Pancreas (tissue), 10 donors: ENCODE measurements at regions not wholly inside any gene's neighbourhood (a gene's known extent, or its start where the extent isn't known, plus 50 kb on each side); places are given as distances from the start of the nearest gene placed in this dataset.
A peak's percentile ranks its signal among the peaks of the same experiment; 100 is the strongest.

Experiments used
- ATAC-seq, 4 donors: fragments of 200-7000 bp; cut with Tn5 transposase; one replicate each; pipeline versions ENCODE4 v1.8.0 to v1.9.1; 2020; ENCODE audit warnings: mild to moderate bottlenecking in 4 of 4, moderate library complexity in 4 of 4
- DNase-seq, 6 donors: peaks; one replicate each; pipeline ENCODE4 v3.0.0-alpha.2; 2020
- FAIRE-seq: peaks from 2 replicates; lab custom pipeline; 2012; peaks lifted over from hg19 to GRCh38; lab: Jason Lieb, UNC
- H3K27ac ChIP-seq, 4 donors: fragments of 200-600 bp; sonication (generic); 1 replicate in 3 of 4; 2 replicates in 1 of 4; pipeline versions ENCODE4 v1.5.0 to v1.8.0; 2020
- H3K27me3 ChIP-seq, 4 donors: fragments of 200-600 bp; one replicate each; pipeline ENCODE4 v1.8.0; 2021
- H3K36me3 ChIP-seq, 3 donors: fragments of 200-600 bp; sonication (generic) in 1 of 3; one replicate each; pipeline versions ENCODE4 v1.5.0 to v1.8.0; 2020 to 2021
- H3K4me1 ChIP-seq, 3 donors: fragments of 200-600 bp; one replicate each; pipeline ENCODE4 v1.8.0; 2021
- H3K4me3 ChIP-seq, 4 donors: fragments of 200-600 bp; sonication (generic) in 2 of 4; one replicate each; pipeline versions ENCODE4 v1.5.0 to v1.8.0; 2020 to 2021
- H3K9me3 ChIP-seq, 4 donors: fragments of 200-600 bp; one replicate each; pipeline ENCODE4 v1.8.0; 2021
- CTCF ChIP-seq, 4 donors: fragments of 200-600 bp; sonication (generic) in 3 of 4; IDR thresholded peaks; one replicate each; pipeline versions ENCODE4 v1.5.0 to v1.8.0; 2021; ENCODE audit warnings: antibody characterized with exemption in 4 of 4
- WGBS, 2 donors: extraction: QIAGEN DNeasy Blood & Tissue Kit; methylation state at CpG; one replicate each; pipeline ENCODE4 v1.1.7; 2013; 5-methylcytosine and 5-hydroxymethylcytosine counted together
- intact Hi-C, 3 donors: fragments of 100-400 bp; cut with DNase I; formaldehyde crosslinking; loops; one replicate each; pipeline versions ENCODE4 v1.11.1 to v1.14.2; 2022
- donor health status: healthy with polysubstance abuse.
- donor health status: DM: no; HTN: no; CAD: no; lungs with moderate emphysema.
- donor health status: DM: no; HTN: no; CAD: no.
- donor health status: control.
- donor health status: control.
- donor health status: Bipolar disorder and iron deficiency.
- donor health status: DM: yes; HTN: yes; CAD: no.
- donor health status: DM: no; HTN: no; CAD: no.
- donor health status: DM: no; HTN: no; CAD: no.
- donor health status: DM: yes; HTN: yes; CAD: no.

- no peak for TF ChIP-seq CTCF (IDR thresholded peaks at IDR 0.05)
- DNase-seq = no peak
- ATAC-seq = no peak
- 74 to 83% methylated on average over 11 of the region's 11 CpGs for WGBS, 2 donors
- H3K27me3 ChIP-seq = no peaks in the 10 kb centered on the region
- intact Hi-C loops = no loop called here
- H3K4me1 ChIP-seq = no peaks in the 10 kb centered on the region
- no peaks in the 10 kb centered on the region for H3K36me3 ChIP-seq
- no peak overlapping the region for H3K27ac ChIP-seq
- peaks cover 0 to 3% (median 0%) of the 10 kb centered on the region in 4 donors for H3K9me3 ChIP-seq
- no peak overlapping the region for H3K4me3 ChIP-seq
- no peak for FAIRE-seq
Measured at GRCh38 chr22:47796128-47796908, 1033.9 kb downstream of the TBC1D22A start.

- peaks cover 0 to 3% (median 0%) of the 10 kb centered on the region in 4 donors for H3K9me3 ChIP-seq
- WGBS, 2 donors = 56 to 71% methylated on average over 9 to 10 of the region's 10 CpGs
- H3K4me1 ChIP-seq = no peaks in the 10 kb centered on the region
- H3K27me3 ChIP-seq = no peaks in the 10 kb centered on the region
- intact Hi-C loops = no loop called here
- TF ChIP-seq CTCF (IDR thresholded peaks at IDR 0.05) = no peak
- DNase-seq = peak in 1 of 6 donors; percentile 22
- no peak overlapping the region for H3K27ac ChIP-seq
- H3K4me3 ChIP-seq = no peak overlapping the region
- FAIRE-seq = no peak
- no peaks in the 10 kb centered on the region for H3K36me3 ChIP-seq
- ATAC-seq = no peak
Measured at GRCh38 chr22:47795477-47796127, 1033.2 kb downstream of the TBC1D22A start.

GRCh38 chr22:47794851-47795250 is 1032.4 kb downstream of the TBC1D22A start:
- DNase-seq (peak in 1 of 6 donors; percentile 19), FAIRE-seq (no peak)
- H3K36me3 ChIP-seq = no peaks in the 10 kb centered on the region

DNA sequence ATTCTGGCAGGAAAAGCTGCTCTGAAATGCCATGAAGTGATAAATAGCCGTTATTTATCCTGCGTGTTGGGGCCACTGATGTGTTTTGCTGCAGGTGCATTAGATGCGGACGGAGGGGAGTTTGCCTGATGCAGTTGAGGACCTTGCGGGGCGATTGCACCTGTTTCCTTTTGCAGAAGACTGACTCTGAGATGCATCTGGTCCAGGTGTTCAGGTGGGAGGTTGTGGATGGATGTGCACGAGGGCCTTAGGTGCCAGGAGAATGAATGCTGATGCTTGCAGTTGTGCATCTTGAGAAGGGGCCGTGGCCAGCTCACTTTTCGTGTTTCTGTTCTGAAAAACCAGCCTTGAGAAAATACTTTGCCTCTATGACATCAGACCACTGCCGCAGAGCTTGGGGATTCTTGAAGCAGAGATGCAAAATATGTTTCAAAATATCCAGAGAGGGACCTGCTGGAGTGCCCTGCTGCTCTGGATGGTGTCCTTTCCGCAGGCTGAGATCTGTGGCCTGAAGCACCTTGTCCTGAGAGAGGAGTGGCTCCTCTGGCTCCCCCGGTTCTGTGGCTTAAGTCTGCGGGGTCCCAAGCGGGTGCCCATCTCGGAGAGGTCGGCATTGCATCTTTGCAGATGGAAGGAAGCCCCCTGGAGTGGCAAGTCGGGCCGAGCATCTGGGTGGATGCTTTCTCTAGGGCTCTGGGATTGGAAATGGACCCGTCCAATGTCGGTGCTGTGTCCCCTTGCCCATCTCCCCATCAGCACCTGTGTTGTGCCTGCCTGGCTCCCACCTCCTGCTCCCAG is 1031.1 kb downstream of the TBC1D22A start:
- WGBS, 2 donors = 60 to 69% methylated on average over 19 to 20 of the region's 20 CpGs
- H3K4me3 ChIP-seq = no peak overlapping the region
- no peak for TF ChIP-seq CTCF (IDR thresholded peaks at IDR 0.05)
- FAIRE-seq = no peak
- peak in 1 of 6 donors; percentile 24 for DNase-seq
- no peak for ATAC-seq
- no peaks in the 10 kb centered on the region for H3K4me1 ChIP-seq
- intact Hi-C loops = no loop called here
- no peak overlapping the region for H3K27ac ChIP-seq
- H3K27me3 ChIP-seq = no peaks in the 10 kb centered on the region
- no peaks in the 10 kb centered on the region for H3K9me3 ChIP-seq
- no peaks in the 10 kb centered on the region for H3K36me3 ChIP-seq

More at GRCh38 chr22:47794851-47795250, 1032.4 kb downstream of the TBC1D22A start:
- peaks cover 0 to 3% (median 0%) of the 10 kb centered on the region in 4 donors for H3K9me3 ChIP-seq
- H3K27ac ChIP-seq = no peak overlapping the region
- ATAC-seq = no peak
- H3K4me1 ChIP-seq = no peaks in the 10 kb centered on the region
- intact Hi-C loops = no loop called here
- H3K27me3 ChIP-seq = no peaks in the 10 kb centered on the region
- no peak for TF ChIP-seq CTCF (IDR thresholded peaks at IDR 0.05)
- WGBS, 2 donors = 55 to 68% methylated on average over 10 of the region's 10 CpGs
- H3K4me3 ChIP-seq = no peak overlapping the region
